HFFc6 (cell line): ENCODE measurements at regions not wholly inside any gene's neighbourhood (a gene's known extent, or its start where the extent isn't known, plus 50 kb on each side); places are given as distances from the start of the nearest gene placed in this dataset.

ENCODE experiments used
- DNase-seq: peaks from one replicate; pipeline ENCODE4 v3.0.0-alpha.2; 2018
- H3K27ac Mint-ChIP-seq: 2 replicates; pipeline ENCODE4 v1.8.0; 2020; ENCODE audit warnings: mild to moderate bottlenecking, mixed read lengths
- H3K27me3 Mint-ChIP-seq: 2 replicates; pipeline ENCODE4 v1.8.0; 2021; ENCODE audit warnings: mild to moderate bottlenecking, moderate library complexity, mixed read lengths; ENCODE audit not compliant: insufficient read depth
- H3K36me3 Mint-ChIP-seq: 2 replicates; pipeline ENCODE4 v1.8.0; 2021; ENCODE audit warnings: low read depth, mixed read lengths
- H3K4me1 Mint-ChIP-seq: 2 replicates; pipeline ENCODE4 v1.8.0; 2020; ENCODE audit warnings: low read depth, mixed read lengths
- H3K4me3 Mint-ChIP-seq: 2 replicates; pipeline ENCODE4 v1.8.0; 2020; ENCODE audit warnings: mild to moderate bottlenecking, moderate library complexity, mixed read lengths
- H3K9me3 Mint-ChIP-seq: 2 replicates; pipeline ENCODE4 v1.8.0; 2020; ENCODE audit warnings: mild to moderate bottlenecking, mixed read lengths
- TF ChIP-seq, protein P1 (sequence below): fragments of 200-600 bp; sonication (generic); IDR thresholded peaks from 2 replicates; pipeline ENCODE4 v1.5.0; 2021; ENCODE audit warnings: antibody characterized with exemption, mild to moderate bottlenecking

DNA sequence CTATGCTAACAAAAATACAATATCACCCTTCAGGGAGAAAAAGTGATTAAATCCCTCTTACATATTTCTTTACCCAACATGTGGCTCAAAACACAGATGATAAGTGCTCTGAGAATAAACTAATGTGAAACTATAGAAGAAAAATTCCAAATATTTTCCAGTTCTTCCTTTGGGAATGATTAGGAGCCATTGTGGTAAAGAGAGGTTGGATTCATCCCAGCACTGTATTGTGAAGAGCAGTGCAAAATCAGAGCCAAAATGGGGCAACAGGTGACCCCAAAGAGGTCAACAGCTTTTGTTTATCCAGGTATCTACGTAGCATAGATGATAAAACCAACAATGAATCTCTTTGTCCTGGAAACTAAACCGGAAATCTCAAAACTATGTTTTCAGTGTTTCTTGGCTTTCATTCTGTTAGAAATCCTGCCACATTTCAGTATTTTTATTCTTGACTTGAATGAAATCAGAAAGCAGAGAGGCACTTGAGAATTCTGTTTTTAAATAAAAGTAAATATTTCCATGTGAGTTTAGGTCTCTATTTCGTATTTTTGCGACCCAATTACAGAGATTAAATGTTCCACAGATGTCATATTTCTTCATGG is 120.4 kb upstream of the FST start:
- peak overlapping the region; percentile 61; the same call in 1 of the 2 replicates for H3K4me3 Mint-ChIP-seq
- H3K27me3 Mint-ChIP-seq, result no peaks in the 10 kb centered on the region; the same call in none of the 2 replicates
- peaks cover 96% of the 10 kb centered on the region for H3K4me1 Mint-ChIP-seq
- TF ChIP-seq, protein P1, sequence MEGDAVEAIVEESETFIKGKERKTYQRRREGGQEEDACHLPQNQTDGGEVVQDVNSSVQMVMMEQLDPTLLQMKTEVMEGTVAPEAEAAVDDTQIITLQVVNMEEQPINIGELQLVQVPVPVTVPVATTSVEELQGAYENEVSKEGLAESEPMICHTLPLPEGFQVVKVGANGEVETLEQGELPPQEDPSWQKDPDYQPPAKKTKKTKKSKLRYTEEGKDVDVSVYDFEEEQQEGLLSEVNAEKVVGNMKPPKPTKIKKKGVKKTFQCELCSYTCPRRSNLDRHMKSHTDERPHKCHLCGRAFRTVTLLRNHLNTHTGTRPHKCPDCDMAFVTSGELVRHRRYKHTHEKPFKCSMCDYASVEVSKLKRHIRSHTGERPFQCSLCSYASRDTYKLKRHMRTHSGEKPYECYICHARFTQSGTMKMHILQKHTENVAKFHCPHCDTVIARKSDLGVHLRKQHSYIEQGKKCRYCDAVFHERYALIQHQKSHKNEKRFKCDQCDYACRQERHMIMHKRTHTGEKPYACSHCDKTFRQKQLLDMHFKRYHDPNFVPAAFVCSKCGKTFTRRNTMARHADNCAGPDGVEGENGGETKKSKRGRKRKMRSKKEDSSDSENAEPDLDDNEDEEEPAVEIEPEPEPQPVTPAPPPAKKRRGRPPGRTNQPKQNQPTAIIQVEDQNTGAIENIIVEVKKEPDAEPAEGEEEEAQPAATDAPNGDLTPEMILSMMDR, result no peak
- H3K27ac Mint-ChIP-seq, result peak overlapping the region; percentile 84
- peaks cover 21% of the 10 kb centered on the region for H3K36me3 Mint-ChIP-seq
- no peak for DNase-seq
- no peaks in the 10 kb centered on the region for H3K9me3 Mint-ChIP-seq

DNA sequence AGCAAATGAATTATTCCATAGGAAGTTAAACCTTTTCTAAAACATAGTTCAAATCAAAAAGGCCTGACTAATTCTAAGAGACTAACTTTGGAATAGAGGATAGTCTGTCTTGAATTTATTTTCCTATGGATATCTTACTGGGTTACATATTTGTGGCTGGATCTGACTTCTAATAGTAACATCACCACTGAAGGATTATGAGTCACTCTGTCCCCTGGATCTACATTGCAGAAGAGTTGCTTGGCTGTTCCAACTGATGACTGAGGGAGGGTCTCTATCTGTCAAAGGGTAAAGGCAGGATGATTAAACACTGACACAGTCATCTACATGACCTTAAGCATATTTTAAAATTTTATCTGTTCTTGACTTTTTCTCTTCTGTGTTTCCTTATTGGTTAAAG is 119.6 kb upstream of the FST start:
- H3K4me3 Mint-ChIP-seq, result peak overlapping the region; percentile 61
- TF ChIP-seq, protein P1, result no peak
- no peaks in the 10 kb centered on the region for H3K9me3 Mint-ChIP-seq
- peak; percentile 75 for DNase-seq
- peaks cover 96% of the 10 kb centered on the region for H3K4me1 Mint-ChIP-seq
- peaks cover 21% of the 10 kb centered on the region for H3K36me3 Mint-ChIP-seq
- H3K27me3 Mint-ChIP-seq, result no peaks in the 10 kb centered on the region; the same call in none of the 2 replicates
- peak overlapping the region; percentile 84 for H3K27ac Mint-ChIP-seq

DNA sequence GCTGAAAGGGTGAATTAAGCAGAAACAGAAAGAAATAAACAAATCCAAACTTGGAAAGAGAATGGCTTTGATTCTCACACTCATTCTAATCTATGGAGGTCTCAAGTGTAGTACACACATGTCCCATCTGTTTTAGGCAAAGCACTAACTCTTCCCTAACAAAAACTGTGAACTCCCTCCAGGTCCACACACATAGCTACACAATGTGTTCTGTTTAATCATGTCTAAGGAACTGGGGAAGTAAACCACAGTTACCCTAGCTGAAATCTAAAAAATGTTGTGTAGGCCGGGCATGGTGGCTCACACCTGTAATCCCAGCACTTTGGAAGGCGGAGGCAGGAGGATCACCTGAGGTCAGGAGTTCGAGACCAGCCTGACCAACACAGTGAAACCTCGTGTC is 118.7 kb upstream of the FST start:
- peaks cover 30% of the 10 kb centered on the region for H3K36me3 Mint-ChIP-seq
- peaks cover 96% of the 10 kb centered on the region for H3K4me1 Mint-ChIP-seq
- H3K27me3 Mint-ChIP-seq, result no peaks in the 10 kb centered on the region; the same call in none of the 2 replicates
- TF ChIP-seq, protein P1, result no peak
- H3K9me3 Mint-ChIP-seq, result no peaks in the 10 kb centered on the region
- H3K27ac Mint-ChIP-seq, result peak overlapping the region; percentile 84
- H3K4me3 Mint-ChIP-seq, result no peak overlapping the region; the same call in 1 of the 2 replicates
- DNase-seq, result no peak

DNA sequence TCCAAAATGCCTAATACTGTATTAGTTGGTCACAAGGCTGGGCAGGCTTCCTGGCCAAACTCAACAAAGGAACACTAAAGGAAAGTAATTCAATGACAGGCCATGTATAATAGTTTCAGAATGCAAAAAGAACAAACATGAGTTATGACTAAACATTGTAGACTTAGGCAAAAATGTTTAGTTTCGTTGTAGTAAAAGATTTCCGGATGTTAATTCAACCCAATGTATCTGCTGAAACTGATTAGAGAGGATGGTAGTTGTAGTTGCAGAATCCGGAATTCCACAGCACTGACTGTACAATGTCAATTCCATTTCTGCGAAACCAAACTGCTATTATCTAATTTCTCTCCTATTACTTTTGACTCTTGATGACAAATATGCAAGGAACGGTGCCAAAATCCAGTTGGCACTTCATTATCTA is 117.9 kb upstream of the FST start:
- Mint-ChIP-seq H3K9me3 (no peaks in the 10 kb centered on the region), H3K27me3 (no peaks in the 10 kb centered on the region; the same call in none of the 2 replicates), H3K4me1 (peaks cover 97% of the 10 kb centered on the region), H3K4me3 (peak overlapping the region; percentile 53; the same call in 1 of the 2 replicates), H3K36me3 (peaks cover 31% of the 10 kb centered on the region), H3K27ac (peak overlapping the region; percentile 84)
- TF ChIP-seq, protein P1, result no peak
- peak; percentile 99 for DNase-seq

DNA sequence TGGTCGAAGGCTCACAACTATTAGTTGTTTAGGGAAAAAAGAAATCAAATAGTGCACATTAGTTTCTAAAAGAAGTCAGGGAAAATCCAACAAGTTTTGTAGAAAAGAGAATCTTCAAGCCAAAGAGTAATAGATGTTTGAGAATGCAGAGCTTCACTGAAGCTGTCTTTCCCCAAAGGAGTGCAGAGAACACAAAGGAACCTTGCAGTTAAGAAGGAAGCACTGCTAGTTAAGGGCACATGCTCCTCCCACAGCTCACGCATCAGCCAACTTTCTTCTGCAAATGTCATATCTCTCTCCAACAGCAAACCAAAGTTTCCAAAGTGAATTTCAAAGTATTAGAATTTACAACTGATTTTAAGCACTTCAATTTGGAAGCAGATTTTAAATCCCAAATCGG is 116.4 kb upstream of the FST start:
- Mint-ChIP-seq H3K9me3 (no peaks in the 10 kb centered on the region), H3K4me3 (no peak overlapping the region), H3K36me3 (peaks cover 23% of the 10 kb centered on the region), H3K4me1 (peaks cover 100% of the 10 kb centered on the region), H3K27me3 (no peaks in the 10 kb centered on the region; the same call in none of the 2 replicates), H3K27ac (peak overlapping the region; percentile 77)
- DNase-seq, result no peak
- TF ChIP-seq, protein P1, result no peak
